Hepatocyte (in vitro differentiated cells): ENCODE measurements at regions not wholly inside any gene's neighbourhood (a gene's known extent, or its start where the extent isn't known, plus 50 kb on each side); places are given as distances from the start of the nearest gene placed in this dataset.

Experiments used
- DNase-seq: peaks from one replicate; pipeline ENCODE4 v3.0.0-alpha.2; 2016; ENCODE audit warnings: low spot score
- H2AFZ ChIP-seq: fragments of 200-600 bp; sonication (generic); 2 replicates; pipeline ENCODE4 v1.6.0; 2016; ENCODE audit warnings: antibody characterized with exemption, mild to moderate bottlenecking
- H3K27ac ChIP-seq: fragments of 200-600 bp; sonication (generic); 2 replicates; pipeline ENCODE4 v1.5.1; 2016; ENCODE audit warnings: mild to moderate bottlenecking
- H3K27me3 ChIP-seq: fragments of 200-600 bp; sonication (generic); 2 replicates; pipeline ENCODE4 v1.6.1; 2016
- H3K36me3 ChIP-seq: fragments of 200-600 bp; sonication (generic); replicated peaks from 2 replicates; pipeline ENCODE4 v1.5.1; 2016; ENCODE audit warnings: low read depth; ENCODE audit not compliant: insufficient read depth
- H3K4me1 ChIP-seq: fragments of 200-600 bp; sonication (generic); 2 replicates; pipeline ENCODE4 v1.5.1; 2016; ENCODE audit warnings: mild to moderate bottlenecking, moderate library complexity; ENCODE audit not compliant: insufficient read depth
- H3K4me2 ChIP-seq: fragments of 200-600 bp; sonication (generic); 2 replicates; pipeline ENCODE4 v1.6.0; 2016
- H3K4me3 ChIP-seq: fragments of 200-600 bp; sonication (generic); 2 replicates; pipeline ENCODE4 v1.5.1; 2016; ENCODE audit warnings: mild to moderate bottlenecking
- H3K79me2 ChIP-seq: fragments of 200-600 bp; sonication (generic); 2 replicates; pipeline ENCODE4 v1.6.0; 2017; ENCODE audit warnings: mild to moderate bottlenecking
- H3K9me2 ChIP-seq: fragments of 200-600 bp; sonication (generic); replicated peaks from 2 replicates; pipeline ENCODE4 v1.6.0; 2017; ENCODE audit warnings: mild to moderate bottlenecking; ENCODE audit not compliant: insufficient read depth
- H3K9me3 ChIP-seq: fragments of 200-600 bp; sonication (generic); 2 replicates; pipeline ENCODE4 v1.5.1; 2016; ENCODE audit warnings: low read depth, mild to moderate bottlenecking
- H4K20me1 ChIP-seq: fragments of 200-600 bp; sonication (generic); 2 replicates; pipeline ENCODE4 v1.6.0; 2016; ENCODE audit warnings: mild to moderate bottlenecking; ENCODE audit not compliant: insufficient read depth, poor library complexity, severe bottlenecking
- EZH2 ChIP-seq: fragments of 200-600 bp; sonication (generic); IDR thresholded peaks from 2 replicates; pipeline ENCODE4 v1.6.1; 2016; ENCODE audit warnings: antibody characterized with exemption, mild to moderate bottlenecking, borderline replicate concordance
- EZH2phosphoT487 ChIP-seq: fragments of 200-600 bp; sonication (generic); IDR thresholded peaks from one replicate; pipeline ENCODE4 v1.6.1; 2018; ENCODE audit warnings: antibody characterized with exemption, mild to moderate bottlenecking, low read depth, moderate library complexity; ENCODE audit not compliant: unreplicated experiment, severe bottlenecking
- WGBS: methylation state at CpG from one replicate; pipeline ENCODE4 v1.1.6; 2016; ENCODE audit warnings: low lambda C conversion rate; ENCODE audit errors: missing lambda C conversion rate; 5-methylcytosine and 5-hydroxymethylcytosine counted together
- TF ChIP-seq, protein P1 (sequence below): fragments of 200-600 bp; sonication (generic); IDR thresholded peaks from 2 replicates; pipeline ENCODE4 v1.5.1; 2016; ENCODE audit warnings: antibody characterized with exemption, mild to moderate bottlenecking; ENCODE audit not compliant: poor library complexity

DNA sequence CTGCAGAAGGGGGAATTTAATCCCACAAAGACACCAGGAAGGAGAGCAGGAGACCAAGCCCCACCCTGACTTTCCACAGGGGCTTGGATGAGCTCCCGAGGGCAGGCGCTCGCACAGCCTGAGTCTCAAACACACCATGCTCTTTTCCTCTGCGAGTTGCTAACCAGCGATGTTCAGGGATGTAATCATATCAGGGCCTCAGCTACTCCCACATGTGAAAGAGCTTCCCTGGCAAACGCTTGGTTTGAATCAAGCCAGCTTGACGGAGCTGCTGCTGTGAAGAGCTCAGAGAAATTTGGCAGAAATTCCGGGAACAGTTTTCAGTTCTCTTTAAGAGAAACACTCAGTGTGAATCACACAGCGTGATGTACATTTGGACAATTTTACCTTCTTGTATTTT is 385.8 kb downstream of the GALR1 start:
- no peak for TF ChIP-seq EZH2phosphoT487
- TF ChIP-seq, protein P1, sequence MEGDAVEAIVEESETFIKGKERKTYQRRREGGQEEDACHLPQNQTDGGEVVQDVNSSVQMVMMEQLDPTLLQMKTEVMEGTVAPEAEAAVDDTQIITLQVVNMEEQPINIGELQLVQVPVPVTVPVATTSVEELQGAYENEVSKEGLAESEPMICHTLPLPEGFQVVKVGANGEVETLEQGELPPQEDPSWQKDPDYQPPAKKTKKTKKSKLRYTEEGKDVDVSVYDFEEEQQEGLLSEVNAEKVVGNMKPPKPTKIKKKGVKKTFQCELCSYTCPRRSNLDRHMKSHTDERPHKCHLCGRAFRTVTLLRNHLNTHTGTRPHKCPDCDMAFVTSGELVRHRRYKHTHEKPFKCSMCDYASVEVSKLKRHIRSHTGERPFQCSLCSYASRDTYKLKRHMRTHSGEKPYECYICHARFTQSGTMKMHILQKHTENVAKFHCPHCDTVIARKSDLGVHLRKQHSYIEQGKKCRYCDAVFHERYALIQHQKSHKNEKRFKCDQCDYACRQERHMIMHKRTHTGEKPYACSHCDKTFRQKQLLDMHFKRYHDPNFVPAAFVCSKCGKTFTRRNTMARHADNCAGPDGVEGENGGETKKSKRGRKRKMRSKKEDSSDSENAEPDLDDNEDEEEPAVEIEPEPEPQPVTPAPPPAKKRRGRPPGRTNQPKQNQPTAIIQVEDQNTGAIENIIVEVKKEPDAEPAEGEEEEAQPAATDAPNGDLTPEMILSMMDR: no peak
- no peak for TF ChIP-seq EZH2
- no peaks in the 10 kb centered on the region for H3K9me2 ChIP-seq
- H4K20me1 ChIP-seq: no peaks in the 10 kb centered on the region
- H3K4me3 ChIP-seq: no peak overlapping the region
- no peak overlapping the region for H3K27ac ChIP-seq
- no peaks in the 10 kb centered on the region for H3K4me1 ChIP-seq
- H3K4me2 ChIP-seq: no peak overlapping the region
- H3K9me3 ChIP-seq: no peaks in the 10 kb centered on the region
- 88% methylated on average over 9 of the region's 9 CpGs for WGBS
- H3K79me2 ChIP-seq: no peaks in the 10 kb centered on the region
- H3K36me3 ChIP-seq: no peaks in the 10 kb centered on the region
- no peak overlapping the region for H2AFZ ChIP-seq
- H3K27me3 ChIP-seq: no peaks in the 10 kb centered on the region
- no peak for DNase-seq

DNA sequence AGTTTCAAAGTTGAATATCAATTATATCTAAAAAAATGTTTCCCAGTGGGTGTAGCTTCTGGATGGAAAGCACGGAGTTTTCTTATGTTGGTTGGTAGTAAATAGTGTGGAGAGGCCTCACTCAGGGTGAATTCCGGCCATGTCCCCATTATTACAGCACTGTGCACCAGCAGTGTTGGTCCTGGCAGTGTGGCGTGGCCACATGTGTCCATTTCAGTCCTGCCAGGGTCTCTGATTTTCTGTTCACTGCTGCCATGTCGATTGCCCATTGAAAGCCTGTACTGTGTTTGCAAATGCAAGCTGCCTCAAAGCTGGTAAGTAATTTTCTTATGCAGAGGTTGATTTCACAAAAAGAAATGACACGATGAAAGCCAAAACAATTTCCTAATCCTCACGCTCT is 386.2 kb downstream of the GALR1 start:
- WGBS: 87% methylated on average over 6 of the region's 6 CpGs
- Histone ChIP-seq H3K9me3 (no peaks in the 10 kb centered on the region), H3K79me2 (no peaks in the 10 kb centered on the region), H4K20me1 (no peaks in the 10 kb centered on the region), H2AFZ (no peak overlapping the region), H3K36me3 (no peaks in the 10 kb centered on the region), H3K27me3 (no peaks in the 10 kb centered on the region), H3K9me2 (no peaks in the 10 kb centered on the region), H3K4me3 (no peak overlapping the region), H3K4me1 (no peaks in the 10 kb centered on the region), H3K4me2 (no peak overlapping the region), H3K27ac (no peak overlapping the region)
- no peak for DNase-seq
- TF ChIP-seq EZH2: no peak
- TF ChIP-seq, protein P1: no peak
- TF ChIP-seq EZH2phosphoT487: no peak

DNA sequence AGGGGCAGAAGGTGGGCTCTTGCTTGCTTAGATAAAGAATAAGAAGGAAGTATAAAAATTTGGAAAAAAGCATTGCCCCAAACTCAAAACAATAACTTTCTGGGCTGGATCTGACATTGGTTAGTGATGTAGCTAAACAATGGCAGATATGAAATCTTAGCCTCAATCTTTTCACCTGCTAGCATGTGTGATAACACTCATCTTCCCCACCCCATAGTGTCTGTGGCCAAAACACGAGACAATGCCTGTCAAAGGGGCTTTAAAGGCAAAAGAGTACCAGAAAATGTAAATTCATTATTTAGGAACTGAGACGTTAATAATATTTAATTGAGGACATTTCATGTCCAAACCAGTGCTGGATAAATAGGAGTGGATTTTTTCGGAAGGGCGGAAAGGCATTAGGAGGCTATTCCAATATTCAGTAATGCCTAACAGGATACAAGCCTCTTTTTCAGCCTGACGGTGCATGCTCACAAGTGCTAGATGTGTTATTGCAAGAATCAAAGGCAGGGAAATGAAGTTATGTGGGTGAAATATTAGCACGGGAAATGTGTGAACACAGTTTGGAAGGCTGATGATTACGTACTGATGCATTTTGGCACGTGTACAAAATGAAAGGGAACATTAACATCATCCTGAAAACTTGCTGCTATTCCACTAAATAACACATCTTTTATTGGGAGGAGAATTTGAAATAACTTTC is 395.7 kb downstream of the GALR1 start:
- H3K27me3 ChIP-seq: peaks cover 3% of the 10 kb centered on the region
- no peak overlapping the region for H3K4me3 ChIP-seq
- H3K4me2 ChIP-seq: no peak overlapping the region
- no peaks in the 10 kb centered on the region for H3K36me3 ChIP-seq
- 83% methylated on average over 8 of the region's 8 CpGs for WGBS
- H4K20me1 ChIP-seq: no peaks in the 10 kb centered on the region
- no peak for TF ChIP-seq EZH2
- H2AFZ ChIP-seq: no peak overlapping the region
- H3K9me2 ChIP-seq: no peaks in the 10 kb centered on the region
- no peaks in the 10 kb centered on the region for H3K79me2 ChIP-seq
- H3K4me1 ChIP-seq: no peaks in the 10 kb centered on the region
- H3K27ac ChIP-seq: no peak overlapping the region
- no peaks in the 10 kb centered on the region for H3K9me3 ChIP-seq
- no peak for DNase-seq

DNA sequence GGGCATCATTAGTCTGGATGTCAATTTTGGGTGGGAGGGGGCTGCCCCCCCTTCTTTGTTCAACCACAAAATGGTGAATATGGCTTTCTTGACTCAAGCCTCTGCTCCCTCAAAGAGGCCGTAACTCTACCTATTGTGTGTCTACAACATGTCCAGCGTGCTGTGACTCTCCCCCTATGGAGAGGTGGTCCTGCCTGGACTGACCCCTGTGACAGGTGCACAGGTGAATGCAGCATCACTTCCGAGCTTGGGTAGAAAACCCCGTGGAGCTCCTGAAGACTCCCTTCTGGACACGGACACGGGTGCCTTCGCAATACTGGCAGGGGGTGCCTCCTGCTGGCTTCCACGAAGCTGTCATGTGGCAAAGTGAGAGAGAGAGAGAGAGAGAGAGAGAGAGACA is 397.8 kb downstream of the GALR1 start:
- WGBS: 87% methylated on average over 8 of the region's 8 CpGs
- H3K27ac ChIP-seq: no peak overlapping the region
- H3K79me2 ChIP-seq: no peaks in the 10 kb centered on the region
- H2AFZ ChIP-seq: no peak overlapping the region
- no peaks in the 10 kb centered on the region for H3K9me2 ChIP-seq
- no peaks in the 10 kb centered on the region for H3K4me1 ChIP-seq
- H4K20me1 ChIP-seq: no peaks in the 10 kb centered on the region
- H3K4me2 ChIP-seq: no peak overlapping the region
- TF ChIP-seq EZH2 (no peak), EZH2phosphoT487 (no peak)
- TF ChIP-seq, protein P1: no peak
- H3K4me3 ChIP-seq: no peak overlapping the region
- H3K27me3 ChIP-seq: peaks cover 14% of the 10 kb centered on the region
- H3K36me3 ChIP-seq: no peaks in the 10 kb centered on the region
- no peaks in the 10 kb centered on the region for H3K9me3 ChIP-seq
- no peak for DNase-seq
